ENCODE measurements at regions not wholly inside any gene's neighbourhood (a gene's known extent, or its start where the extent isn't known, plus 50 kb on each side); places are given as distances from the start of the nearest gene placed in this dataset.

- Mint-ChIP-seq H3K36me3 (ENCODE audit: low read depth) (no peaks in the 10 kb centered on the region), H3K9me3 (peaks cover 8% of the 10 kb centered on the region), H3K27ac (no peak overlapping the region), H3K4me3 (no peak overlapping the region), H3K27me3 (ENCODE audit: low read depth) (no peaks in the 10 kb centered on the region), H3K4me1 (no peaks in the 10 kb centered on the region)
- TF ChIP-seq CTCF (IDR thresholded peaks at IDR 0.05; ENCODE audit: unreplicated experiment in 3 of 3): peak in 1 of 3 experiments; percentile 6
Measured at GRCh38 chr12:45490232-45490881, 239.1 kb upstream of the ARID2 start.

- Mint-ChIP-seq H3K36me3 (ENCODE audit: low read depth) (no peaks in the 10 kb centered on the region), H3K4me1 (no peaks in the 10 kb centered on the region), H3K4me3 (no peak overlapping the region), H3K9me3 (peaks cover 8% of the 10 kb centered on the region), H3K27ac (no peak overlapping the region), H3K27me3 (ENCODE audit: low read depth) (no peaks in the 10 kb centered on the region)
- no peak for TF ChIP-seq CTCF (IDR thresholded peaks at IDR 0.05; ENCODE audit: unreplicated experiment in 3 of 3)
Measured at GRCh38 chr12:45494279-45494678, 235.2 kb upstream of the ARID2 start.

DNA sequence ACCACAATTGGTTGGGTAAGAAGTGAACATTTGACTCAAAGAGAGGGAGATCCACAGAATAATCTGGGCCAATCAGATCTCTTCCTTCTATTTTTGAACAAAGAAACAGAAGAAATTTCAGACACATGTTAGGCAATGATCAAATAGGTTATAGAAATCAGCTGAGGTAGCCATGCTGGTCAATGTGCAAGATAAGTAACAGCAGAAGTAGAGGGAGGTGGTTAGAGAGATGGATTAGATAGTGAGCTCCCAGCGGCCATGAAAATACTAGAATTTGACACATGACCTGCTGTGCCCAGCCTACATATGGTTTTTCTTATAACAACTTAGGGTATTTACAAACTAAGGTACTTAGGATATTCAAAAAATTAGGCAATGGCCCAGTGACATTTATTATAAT lies 230.9 kb upstream of the ARID2 start:
- no peaks in the 10 kb centered on the region for H3K4me1 Mint-ChIP-seq
- no peak for TF ChIP-seq CTCF (IDR thresholded peaks at IDR 0.05; ENCODE audit: unreplicated experiment in 3 of 3)
- H3K36me3 Mint-ChIP-seq (ENCODE audit: low read depth): no peaks in the 10 kb centered on the region
- no peak overlapping the region for H3K27ac Mint-ChIP-seq
- no peaks in the 10 kb centered on the region for H3K9me3 Mint-ChIP-seq
- H3K4me3 Mint-ChIP-seq: no peak overlapping the region
- H3K27me3 Mint-ChIP-seq (ENCODE audit: low read depth): no peaks in the 10 kb centered on the region

DNA sequence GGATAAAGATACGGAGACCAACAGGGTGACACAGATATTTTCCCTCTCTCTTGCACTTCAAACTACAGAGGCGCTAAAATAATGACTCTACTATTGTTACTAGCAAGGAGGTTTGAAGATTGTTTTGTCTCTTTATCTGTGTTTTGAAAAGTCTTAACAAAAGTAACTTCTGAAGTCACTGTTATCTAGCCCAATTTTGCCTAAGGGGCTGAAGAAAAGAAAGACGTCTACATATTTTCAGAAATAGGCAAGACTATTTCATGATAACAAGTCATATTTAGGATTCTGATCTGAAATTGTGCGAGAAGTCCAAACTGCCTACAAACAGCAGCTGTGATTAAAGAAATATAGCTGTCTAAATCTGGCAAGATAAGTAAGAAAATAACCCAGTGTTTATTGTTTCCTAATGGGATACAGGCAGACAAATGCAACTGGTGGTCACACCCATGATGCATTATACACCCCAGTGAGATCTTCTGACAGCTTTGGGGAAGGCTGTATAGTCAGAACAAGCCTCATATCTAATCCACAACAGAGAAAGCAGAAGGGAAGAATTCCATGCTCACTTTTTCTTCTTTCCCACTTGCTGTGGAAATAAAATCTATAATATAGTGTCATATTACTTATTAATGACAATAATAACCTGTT lies 226.9 kb upstream of the ARID2 start:
- Mint-ChIP-seq H3K27me3 (ENCODE audit: low read depth) (no peaks in the 10 kb centered on the region), H3K4me1 (no peaks in the 10 kb centered on the region), H3K9me3 (no peaks in the 10 kb centered on the region), H3K36me3 (ENCODE audit: low read depth) (no peaks in the 10 kb centered on the region), H3K4me3 (no peak overlapping the region), H3K27ac (no peak overlapping the region)
- no peak for TF ChIP-seq CTCF (IDR thresholded peaks at IDR 0.05; ENCODE audit: unreplicated experiment in 3 of 3)

DNA sequence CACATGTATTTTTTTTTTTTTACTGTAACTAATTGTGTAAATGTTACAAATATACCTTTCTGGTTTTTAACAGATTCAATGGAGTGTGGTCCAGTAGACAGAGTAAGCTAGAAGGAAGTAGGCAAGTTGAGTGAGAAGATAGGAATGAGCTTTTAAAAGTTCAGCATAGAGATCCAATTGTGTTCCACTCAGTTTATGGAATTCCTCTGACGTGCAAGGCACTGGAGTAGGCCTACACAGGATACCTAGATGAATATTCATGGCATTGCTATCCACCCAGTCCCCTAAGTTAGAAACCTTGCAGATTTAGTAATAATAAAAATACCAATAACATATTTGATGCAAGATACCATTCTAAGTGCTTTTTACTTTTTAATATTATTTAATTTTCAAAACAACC lies 225.6 kb upstream of the ARID2 start:
- Mint-ChIP-seq H3K27me3 (ENCODE audit: low read depth) (no peaks in the 10 kb centered on the region), H3K27ac (no peak overlapping the region), H3K4me3 (no peak overlapping the region), H3K36me3 (ENCODE audit: low read depth) (no peaks in the 10 kb centered on the region), H3K4me1 (no peaks in the 10 kb centered on the region), H3K9me3 (peaks cover 5% of the 10 kb centered on the region)
- TF ChIP-seq CTCF (IDR thresholded peaks at IDR 0.05; ENCODE audit: unreplicated experiment in 3 of 3): no peak

Measured in nephron (organoid).